GM23248 (cell line): ENCODE measurements at regions not wholly inside any gene's neighbourhood (a gene's known extent, or its start where the extent isn't known, plus 50 kb on each side); places are given as distances from the start of the nearest gene placed in this dataset.

ENCODE experiments used
- EZH2 ChIP-seq: fragments of 200-600 bp; sonication (generic); IDR thresholded peaks from 2 replicates; pipeline ENCODE4 v1.6.1; 2018; ENCODE audit warnings: antibody characterized with exemption, mild to moderate bottlenecking; ENCODE audit not compliant: insufficient read depth, poor library complexity, severe bottlenecking
- EZH2phosphoT487 ChIP-seq: fragments of 200-600 bp; sonication (generic); IDR thresholded peaks from 2 replicates; pipeline ENCODE4 v1.6.1; 2018; ENCODE audit warnings: antibody characterized with exemption, moderate library complexity, mild to moderate bottlenecking, low read depth; ENCODE audit not compliant: insufficient read depth

DNA sequence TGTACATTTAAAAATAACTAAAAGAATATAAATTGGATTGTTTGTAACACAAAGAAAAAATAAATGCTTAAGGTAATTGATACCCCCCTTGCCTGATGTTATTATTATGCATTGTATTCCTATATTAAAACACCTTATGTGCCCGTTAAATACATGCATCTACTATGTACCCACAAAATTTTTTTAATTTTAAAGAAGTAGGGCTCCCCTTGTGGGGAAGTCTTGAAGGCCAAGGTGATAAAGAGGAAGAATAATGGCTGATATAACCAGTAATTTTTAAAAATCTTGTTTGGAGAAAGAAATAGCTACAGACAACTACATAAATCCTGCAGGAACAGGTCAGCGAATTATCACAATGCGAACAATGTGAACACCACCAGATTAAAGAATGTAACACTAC is 451.7 kb upstream of the ARHGEF26 start:
- TF ChIP-seq EZH2 (no peak), EZH2phosphoT487 (no peak)
